Activated T-helper 1 cell treated with Interleukin-2 at 50 U/mL for 16 hours (primary cell): ENCODE measurements at regions not wholly inside any gene's neighbourhood (a gene's known extent, or its start where the extent isn't known, plus 50 kb on each side); places are given as distances from the start of the nearest gene placed in this dataset.
"Not testable (repeated sequence)": the region's sequence is repeated elsewhere in the genome, so short reads cannot be mapped to it uniquely, and the experiment has no call there.

Experiments
- DNase-seq: peaks from one replicate; pipeline ENCODE4 v3.0.0-alpha.2; 2020; ENCODE audit warnings: low read depth

DNA sequence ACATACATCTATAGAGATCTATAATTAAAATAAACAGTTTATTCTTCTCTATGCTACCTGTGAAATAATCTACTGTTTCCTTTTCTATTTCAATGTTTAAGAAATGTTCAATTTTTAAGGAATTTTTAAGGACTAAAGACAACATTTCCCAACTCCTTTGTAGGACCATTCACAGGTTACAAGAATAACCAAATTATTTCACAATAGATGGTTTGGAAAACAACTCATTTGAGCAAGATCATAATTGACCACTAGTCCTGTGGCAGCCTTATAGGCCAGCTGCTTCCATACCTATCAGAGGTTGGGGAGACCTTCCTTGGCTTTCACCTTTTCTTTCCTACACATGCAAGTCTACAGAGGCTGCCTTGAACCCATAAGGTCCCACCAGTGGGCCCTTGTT lies 193.7 kb downstream of the TTC39B start:
- DNase-seq = no peak

DNA sequence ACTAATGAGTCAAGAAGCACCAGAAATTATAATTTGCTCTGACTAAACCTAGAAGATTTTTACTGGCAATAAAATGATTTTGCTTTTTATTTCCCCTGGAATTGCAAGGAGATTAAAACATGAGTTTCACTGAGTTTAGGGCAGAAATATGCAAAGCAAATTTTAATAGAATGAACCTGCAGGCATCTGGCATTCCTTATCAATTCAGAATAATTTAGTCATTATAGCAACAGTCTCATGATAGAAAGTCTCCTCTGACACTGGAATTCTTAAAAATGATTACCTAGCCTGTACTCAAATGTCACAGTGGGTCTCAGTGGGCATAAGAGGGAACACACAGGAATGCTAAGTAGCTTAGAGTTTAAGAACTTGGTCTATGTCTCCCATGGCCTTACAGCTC lies 195.9 kb downstream of the TTC39B start:
- DNase-seq = no peak

DNA sequence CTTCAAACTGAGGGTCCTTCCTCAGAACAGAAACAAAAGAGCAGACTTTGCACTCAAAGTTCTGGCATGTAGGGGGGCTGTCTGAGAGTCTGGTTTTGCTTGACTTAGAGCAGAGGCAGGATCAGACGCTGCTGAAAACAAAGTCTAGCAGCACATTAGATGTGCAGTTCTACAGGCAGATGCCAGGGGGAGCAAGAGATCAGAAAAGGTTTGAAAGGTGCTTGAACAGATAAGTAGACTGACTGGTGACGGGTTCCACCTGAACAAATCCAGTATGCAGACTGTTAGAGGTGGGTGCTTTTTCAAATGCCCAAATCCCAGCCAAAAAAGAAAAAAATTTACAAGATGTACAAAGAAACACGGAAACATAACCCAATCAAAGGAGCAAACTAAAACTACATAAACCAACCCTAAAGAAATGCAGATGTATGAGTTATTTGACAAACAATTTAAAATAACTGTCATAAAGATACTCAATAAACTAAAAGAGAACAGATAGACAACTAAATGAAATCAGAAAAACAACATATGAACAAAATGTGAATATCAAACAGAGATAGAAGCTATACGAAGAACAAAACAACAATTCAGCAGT lies 194.7 kb upstream of the FREM1 start:
- DNase-seq = no peak

DNA sequence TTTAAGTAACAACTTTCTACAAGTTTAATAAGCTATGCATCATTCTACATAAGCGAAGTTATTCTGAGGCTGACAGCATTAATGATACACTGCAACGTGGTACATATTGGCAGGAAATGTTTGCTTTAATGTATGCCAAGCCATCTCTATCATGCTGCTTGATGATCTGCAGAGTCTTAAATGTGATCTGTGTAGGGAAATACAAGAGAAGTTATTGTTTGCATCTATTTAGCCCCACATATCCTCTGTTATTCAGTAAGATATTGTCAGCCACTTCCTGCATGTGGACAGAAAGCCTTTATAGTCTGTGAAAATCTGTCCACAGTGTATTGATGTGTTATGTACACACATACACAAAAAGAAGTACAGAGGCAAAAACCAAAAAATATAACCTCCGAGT lies 193.1 kb upstream of the FREM1 start:
- DNase-seq = no peak

DNA sequence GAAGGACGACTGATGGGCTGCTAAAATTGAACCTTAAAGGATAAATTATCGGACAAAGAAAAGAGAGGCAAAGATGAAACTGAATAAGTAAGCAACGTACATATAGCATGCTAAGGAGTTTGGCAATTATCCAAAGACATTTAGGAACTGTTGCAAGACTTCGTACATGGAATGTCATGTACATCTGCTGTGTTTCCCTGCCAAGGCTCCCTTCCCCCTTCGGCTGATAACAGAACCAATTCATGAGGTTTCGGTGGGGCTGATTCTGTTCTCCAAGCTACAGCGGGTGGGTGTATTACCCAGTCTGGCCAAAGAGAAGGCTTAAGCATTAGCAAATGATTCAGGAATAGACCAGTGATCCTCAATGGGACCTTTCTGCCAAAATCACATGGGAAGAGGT lies 190.9 kb upstream of the FREM1 start:
- DNase-seq = no peak

DNA sequence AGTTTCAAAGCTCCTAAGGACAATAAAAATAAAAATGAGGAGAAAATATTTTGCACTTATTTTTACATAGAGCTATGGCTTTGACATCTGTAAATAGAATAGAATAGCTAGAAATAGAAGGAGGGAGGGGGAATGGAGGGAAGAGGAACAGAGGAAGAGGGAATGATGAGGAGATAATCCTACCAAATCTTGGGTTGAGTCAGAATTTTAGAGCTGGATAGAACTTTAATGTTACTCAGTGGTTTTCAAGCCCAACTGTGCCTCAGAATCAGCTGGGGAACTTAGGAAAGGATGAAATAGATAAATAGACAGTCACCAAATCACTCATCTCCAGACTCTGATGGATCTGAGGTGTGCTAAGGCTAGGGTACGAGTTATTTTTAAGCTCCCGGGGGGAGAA lies 190.3 kb upstream of the FREM1 start:
- DNase-seq = no peak

DNA sequence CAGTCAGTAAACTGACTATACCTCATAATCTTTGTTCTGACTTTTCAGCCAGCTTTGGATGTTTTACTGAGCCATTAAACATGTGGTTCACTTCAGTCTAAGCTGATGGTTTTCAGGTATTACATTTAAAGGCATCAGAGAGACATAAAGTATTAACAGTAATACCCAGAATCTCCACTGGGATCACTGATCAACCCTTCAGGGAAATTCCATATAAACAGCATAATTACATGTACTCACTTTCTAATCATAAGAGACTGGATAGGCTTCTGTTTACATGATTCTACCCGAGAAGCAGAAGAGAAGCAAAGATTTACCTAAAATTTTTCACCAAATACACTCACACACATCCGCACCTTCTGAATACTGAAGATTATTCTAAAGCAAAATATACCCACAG lies 186.7 kb upstream of the FREM1 start:
- no peak for DNase-seq

DNA sequence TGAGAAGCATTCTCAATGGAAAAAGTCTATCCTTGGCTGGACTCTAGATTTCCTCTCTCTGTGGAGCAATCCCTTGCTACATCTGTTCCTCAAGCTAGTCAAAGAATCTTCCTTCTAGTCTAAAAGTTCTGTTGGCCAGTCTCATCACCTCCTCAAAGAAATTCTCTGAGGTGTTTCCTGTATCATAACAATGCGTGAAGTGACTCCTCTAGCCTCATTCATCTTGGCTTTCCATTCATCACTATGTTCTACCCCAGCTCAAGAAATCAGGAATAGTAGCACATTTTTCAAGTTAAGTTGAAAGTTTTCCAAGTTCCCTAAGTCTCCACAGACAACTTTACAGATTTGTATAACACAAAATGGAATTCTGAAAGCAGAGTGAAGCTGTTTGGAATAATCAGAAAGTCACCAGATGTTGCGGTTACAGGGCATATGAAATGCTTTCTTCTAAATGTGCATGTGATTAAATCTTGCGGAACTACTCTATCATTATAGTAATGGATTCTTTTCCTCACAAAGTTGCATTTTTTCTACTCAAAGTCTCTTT lies 176.6 kb upstream of the FREM1 start:
- DNase-seq = no peak

DNA sequence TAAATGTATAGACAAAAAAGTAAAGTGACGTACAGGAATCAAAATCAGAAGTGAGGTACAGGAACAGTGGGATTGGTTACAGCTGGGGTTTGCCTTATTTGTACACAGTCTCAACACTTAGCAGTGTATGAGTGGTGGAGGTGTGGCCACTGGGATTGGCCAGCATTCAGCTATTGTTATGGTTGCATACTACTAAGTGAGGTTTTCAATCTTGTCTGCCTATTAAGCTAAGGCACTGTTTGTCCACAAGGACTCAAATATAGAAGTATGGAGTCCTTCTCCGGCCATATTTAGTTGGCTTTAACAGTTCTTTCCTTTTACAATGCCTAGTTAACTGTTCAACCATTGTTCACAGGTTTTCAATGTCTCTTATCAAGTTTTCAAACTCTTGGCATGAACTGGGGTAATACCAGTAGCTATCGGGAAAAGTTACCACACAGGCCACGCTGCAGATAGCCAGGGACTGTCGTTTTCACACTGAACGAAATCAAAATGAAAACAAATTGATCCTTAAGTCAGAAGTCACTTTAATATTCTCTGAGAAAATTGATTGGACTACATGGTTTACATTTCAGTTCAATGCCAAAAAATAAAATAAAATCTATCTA lies 176.0 kb upstream of the FREM1 start:
- DNase-seq = no peak

DNA sequence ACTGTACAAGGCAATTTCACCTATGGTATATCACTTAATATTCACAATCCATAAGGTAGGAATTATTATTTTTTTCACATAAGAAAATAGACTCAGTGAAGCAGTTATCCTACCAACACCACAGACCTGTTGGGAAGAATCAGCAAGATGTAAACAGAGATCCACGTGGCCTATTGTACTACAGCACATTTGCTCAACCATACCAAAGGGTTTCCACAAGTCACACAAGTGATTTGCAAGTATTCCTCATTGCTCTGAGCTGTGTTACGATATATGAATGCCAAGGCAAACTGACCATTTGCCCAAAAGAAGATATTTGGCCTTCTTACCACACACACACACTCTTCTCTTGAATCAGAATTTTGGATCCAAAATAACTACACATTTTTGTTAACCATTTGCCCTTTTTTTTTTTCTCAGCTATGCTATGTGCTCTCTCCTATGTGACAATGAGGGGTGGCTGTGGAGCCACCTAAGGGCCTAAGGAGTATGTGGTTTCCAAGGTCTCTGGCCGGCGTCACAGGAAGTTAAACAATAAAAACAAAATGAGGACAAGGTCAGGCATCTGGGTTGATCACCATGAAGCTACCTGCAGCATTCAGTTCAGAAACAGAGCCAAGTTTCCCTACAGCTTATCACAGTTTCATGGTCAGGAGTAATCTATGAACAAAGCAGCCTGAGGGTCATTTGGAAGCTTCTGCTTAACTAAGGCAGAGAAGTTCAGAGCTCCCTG lies 171.0 kb upstream of the FREM1 start:
- DNase-seq = no peak

DNA sequence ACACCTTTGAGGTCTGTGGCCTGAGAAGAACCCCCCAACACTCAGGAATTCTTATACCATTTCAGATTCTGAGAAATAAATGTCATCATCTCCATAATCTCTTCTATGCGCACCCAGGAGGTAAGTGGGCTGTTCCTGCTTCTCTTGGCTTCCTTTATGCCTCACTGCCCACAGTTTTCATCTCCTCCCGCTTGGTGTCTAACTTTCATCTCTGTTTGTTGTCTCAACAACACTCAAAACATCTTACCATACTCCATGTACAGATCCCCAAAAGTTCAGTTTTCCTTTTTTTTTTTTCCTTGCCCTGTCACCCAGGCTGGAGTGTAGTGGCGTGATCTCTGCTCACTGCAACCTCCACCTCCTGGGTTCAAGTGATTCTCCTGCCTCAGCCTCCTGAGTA lies 170.2 kb upstream of the FREM1 start:
- no peak for DNase-seq

DNA sequence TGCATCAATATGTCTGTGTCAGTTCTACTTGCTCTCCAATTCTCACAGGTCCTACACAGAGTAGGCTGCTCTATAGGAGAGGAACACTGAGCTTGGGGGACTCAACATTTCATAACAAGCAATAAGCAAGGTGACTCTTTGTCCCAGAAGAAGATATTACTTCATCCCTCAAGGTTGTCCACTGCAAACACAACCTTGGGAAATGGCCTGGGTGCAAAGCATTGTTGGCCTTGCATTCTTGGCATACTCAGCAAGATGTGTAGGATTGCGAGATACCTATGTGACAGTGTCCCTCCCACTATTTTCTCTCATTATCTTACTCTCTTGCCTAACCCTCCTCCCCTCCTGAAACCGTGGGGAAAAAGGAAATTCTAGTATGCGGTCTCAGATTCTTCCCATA lies 169.8 kb upstream of the FREM1 start:
- DNase-seq = no peak

DNA sequence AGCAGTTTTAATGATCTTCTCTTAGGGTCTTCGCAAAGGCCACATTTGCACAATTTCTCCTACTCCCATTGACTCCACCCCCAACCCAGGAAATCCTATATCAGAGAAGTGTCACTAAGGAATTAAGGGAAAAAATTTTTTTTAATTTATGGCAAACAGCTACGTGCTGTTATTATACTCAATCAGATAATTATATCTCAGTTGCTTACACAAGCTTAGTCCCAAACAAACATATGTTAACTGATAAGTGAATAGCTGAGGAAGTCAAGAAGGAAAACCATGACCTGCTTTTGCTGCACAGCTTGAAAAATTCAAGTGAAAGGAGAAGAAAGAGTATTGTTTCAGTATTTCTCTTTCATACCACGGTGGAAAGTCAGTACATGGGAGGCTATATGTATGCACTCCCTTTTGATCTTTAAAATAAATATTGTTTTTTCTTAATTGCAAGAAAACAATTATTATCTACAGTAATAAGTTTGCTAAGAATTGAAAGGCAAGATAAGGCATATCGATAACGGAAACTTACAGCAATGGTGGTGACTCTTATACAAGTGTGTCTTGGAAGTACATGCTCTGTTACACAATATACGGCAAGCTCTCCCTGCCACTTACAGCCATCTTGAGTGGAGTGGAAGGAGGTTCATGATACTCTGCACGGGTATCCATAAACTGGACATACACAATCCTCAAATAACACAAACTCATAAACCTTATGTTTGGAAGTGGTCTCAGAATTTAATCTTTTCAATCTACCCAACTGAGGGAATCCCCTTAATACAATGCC lies 167.9 kb upstream of the FREM1 start:
- no peak for DNase-seq

DNA sequence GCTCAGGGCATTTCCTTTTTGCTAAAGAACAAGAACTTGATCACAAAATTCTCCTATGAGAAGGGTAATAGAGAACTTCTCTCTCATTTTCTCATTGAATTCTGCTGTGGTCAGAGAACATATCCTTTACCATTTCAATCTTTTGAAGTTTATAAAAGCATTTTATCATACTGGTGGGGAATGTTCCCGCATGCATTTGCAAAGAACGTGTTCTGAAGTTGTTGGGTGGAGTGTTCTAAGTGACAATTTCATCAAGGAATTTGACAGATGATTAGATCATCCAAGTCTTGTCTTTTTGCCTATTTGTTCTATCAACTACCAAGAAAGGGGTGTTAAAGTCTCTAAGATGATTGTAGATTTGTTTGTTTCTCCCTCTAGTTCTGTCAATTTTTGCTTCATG lies 163.4 kb upstream of the FREM1 start:
- DNase-seq = no peak

DNA sequence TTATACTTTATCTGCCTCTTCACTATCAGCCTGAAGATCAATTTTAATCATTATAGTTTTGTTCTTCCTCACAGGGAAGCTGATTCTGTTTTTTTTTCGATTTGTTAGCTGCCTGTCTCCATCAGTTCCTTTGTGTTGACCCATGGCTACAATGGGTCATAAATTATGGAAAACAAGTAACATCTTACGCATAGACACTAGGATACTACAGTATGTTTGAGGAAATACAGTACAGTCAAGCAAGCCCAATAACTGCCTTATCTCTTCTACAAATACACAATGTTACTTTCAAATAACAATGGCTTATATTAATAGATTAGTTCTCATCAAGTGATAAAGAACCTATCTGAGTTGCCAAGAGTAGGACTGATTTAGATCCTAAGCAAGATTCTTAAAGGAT lies 160.5 kb upstream of the FREM1 start:
- no peak for DNase-seq

DNA sequence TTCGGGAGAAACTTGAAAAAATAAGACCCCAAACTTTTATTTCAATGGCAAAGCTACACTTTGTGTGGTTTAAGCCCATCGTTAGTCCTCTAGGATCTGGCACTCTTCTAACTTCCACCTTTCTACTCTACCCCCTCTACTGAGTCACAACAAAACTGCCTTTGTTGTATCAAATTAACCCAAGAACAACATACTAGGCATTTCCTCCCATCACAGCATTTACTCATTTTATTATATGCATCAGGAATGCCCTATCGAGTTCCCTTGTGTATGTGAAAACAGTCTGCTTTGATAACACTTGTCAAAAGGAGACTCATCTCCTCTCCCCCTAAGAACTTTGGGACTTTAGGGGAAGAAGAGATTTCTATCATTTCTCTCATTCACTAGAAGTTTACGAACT lies 158.9 kb upstream of the FREM1 start:
- DNase-seq = no peak

DNA sequence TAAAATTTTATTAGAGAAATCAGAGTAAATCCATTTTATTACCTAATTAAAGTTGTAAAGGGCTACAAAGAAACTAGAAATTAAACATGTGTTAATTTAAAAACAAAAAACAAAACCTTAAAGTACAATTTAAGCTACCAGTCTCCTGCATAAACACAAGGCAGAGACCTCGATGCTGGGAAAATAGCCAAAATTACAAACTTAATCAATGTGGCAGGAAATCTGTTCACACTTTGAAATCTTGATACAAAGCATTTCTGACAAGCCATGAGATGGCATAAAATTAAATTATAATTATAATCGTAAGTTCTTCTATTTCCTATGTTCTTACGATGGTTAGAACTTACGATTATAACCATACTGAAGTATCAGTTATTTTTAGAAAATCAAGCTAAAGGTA lies 158.0 kb upstream of the FREM1 start:
- DNase-seq = no peak

DNA sequence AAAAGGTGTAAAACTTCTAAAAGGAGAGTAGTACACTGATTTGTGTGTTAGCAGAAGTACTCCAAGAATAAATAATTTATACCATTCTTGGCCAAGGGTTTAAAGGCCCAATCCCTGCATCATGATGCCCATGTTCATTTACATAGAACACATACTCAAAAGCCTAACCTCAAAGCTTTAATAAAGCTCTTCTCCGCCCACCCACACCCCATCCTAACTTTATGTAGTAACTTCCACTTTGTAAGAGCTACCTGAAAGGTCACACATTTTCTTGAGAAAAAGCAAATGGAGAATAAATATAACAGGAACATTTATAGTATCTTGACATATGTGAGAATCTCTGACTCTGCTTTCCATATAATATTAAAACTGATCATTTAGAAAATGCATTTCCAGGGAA lies 148.8 kb upstream of the FREM1 start:
- DNase-seq = no peak

DNA sequence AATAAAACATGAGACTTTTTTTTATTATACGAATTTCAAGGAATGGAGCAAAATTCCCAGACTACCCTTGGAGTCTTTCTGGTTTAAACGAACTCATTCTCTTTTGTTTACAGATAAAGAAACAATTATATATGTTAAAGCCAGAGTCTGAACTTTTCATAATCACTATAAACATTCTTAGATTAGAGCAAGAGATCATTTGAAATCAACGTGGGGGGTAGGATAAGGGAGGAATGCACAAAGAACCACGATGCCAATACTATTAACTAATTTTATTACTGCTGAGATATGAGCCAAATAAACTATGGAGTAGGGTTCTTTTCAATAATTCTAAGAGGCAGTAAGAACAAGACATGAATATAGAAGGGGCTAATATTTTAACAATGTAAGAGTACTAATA lies 148.0 kb upstream of the FREM1 start:
- no peak for DNase-seq

DNA sequence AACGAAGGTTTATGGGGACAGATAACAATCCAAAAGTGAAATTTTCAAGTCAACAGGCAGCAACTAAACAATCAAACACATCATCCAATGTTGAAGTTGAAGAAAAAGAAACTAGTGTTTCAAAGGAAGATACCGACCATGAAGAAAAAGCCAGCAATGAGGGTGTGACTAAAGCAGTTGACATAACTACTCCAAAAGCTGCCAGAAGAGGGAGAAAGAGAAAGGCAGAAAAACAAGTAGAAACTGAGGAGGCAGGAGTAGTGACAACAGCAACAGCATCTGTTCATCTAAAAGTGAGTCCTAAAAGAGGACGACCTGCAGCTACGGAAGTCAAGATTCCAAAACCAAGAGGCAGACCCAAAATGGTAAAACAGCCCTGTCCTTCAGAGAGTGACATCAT lies 145.1 kb upstream of the FREM1 start:
- DNase-seq = not testable (repeated sequence)

DNA sequence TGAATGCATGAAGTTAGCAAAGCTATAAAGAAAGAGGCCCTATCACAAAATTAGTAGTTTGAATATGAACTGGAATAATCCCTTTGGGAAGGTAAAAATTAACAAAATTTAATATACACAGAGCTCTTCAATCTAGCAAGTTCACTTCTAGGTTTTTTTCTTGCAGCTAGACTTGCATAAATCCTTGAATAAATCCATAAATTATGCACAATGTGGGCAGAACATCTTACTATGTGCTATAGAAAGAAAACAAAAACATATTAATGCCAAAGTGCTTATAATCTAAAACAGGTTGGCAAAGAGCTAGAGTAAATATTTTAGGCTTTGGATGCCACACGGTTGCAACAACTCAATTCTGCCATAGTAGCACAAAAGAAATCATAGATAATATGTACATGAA lies 138.5 kb upstream of the FREM1 start:
- DNase-seq = no peak

DNA sequence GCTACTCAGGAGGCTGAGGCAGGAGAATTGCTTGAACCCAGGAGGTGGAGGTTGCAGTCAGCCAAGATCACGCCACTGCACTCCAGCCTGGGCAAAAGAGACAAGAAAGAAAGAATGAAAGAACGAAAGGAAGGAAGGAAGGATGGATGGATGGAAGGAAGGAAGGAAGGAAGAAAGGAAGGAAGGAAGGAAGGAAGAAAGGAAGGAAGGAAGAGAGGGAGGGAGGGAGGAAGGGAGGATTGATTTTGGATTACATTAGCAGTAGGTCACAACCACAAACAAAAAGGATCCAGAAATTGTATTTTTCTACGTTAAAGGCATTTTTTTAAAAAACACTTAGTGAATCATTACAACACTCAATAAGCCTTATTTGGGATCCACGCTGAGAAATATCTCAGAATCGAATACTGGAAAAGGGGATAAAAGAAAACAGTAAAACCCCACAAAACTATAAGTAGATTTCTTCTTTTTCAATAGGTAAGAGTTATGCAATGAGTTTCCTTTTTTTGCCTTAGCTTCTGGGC lies 136.9 kb upstream of the FREM1 start:
- DNase-seq = no peak

DNA sequence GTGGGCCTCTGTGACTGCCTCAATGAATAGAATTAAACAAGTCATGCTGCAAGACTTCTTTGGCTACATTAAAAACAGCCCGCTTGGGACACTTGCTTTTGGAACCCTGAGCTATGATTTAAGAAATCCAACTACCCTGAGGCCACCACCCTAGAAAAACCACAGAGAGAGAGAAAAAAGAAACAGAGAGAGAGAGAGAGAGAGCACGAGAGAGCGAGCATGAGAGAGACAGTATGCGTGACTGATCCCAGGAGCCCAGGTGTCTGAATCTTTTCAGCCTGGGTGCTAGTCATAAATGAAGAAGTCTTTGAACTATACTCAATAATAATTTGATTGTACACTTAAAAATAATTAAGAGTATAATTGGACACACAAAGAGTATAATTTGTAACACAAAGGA lies 123.1 kb upstream of the FREM1 start:
- DNase-seq = no peak
